Prostate gland (tissue), 2 donors: ENCODE measurements at regions not wholly inside any gene's neighbourhood (a gene's known extent, or its start where the extent isn't known, plus 50 kb on each side); places are given as distances from the start of the nearest gene placed in this dataset.

Experiments
- POLR2A ChIP-seq: fragments of 450-650 bp; IDR thresholded peaks from one replicate; pipeline ENCODE4 v1.6.1; 2016; ENCODE audit warnings: antibody characterized with exemption, mild to moderate bottlenecking
- POLR2AphosphoS5 ChIP-seq: sonication (generic); formaldehyde crosslinking; IDR thresholded peaks from one replicate; pipeline ENCODE4 v1.6.1; 2017; ENCODE audit warnings: antibody characterized with exemption
- TF ChIP-seq, protein P1 (sequence below), 4 experiments: fragments of 200-600 bp in 2 of 4; fragments of 450-650 bp in 2 of 4; sonication (generic) in 2 of 4; IDR thresholded peaks; 1 replicate in 3 of 4; 2 replicates in 1 of 4; pipeline ENCODE4 v1.5.1; 2016 to 2019; ENCODE audit warnings: antibody characterized with exemption in 4 of 4, mild to moderate bottlenecking in 2 of 4, moderate library complexity in 2 of 4

DNA sequence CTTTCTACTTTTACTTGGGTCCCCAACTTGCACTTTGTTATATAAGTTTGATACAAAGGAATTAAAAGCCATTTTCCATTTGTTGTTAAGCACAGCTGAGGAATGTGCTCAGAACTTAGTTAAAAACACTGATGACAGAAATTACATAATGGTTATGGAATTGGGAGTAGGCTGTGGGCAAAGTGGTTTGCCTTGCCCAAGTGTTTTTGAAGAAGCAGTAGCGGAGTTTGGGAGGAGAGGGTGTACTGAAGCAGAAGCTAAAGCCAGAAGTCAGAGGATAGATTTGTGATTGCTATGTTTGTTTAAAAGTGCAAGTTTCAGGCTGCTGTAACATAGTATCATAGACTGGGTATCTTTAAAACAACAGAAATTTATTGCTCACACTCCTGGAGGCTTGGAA lies 391.8 kb downstream of the DUSP10 start:
- TF ChIP-seq, protein P1, sequence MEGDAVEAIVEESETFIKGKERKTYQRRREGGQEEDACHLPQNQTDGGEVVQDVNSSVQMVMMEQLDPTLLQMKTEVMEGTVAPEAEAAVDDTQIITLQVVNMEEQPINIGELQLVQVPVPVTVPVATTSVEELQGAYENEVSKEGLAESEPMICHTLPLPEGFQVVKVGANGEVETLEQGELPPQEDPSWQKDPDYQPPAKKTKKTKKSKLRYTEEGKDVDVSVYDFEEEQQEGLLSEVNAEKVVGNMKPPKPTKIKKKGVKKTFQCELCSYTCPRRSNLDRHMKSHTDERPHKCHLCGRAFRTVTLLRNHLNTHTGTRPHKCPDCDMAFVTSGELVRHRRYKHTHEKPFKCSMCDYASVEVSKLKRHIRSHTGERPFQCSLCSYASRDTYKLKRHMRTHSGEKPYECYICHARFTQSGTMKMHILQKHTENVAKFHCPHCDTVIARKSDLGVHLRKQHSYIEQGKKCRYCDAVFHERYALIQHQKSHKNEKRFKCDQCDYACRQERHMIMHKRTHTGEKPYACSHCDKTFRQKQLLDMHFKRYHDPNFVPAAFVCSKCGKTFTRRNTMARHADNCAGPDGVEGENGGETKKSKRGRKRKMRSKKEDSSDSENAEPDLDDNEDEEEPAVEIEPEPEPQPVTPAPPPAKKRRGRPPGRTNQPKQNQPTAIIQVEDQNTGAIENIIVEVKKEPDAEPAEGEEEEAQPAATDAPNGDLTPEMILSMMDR (IDR thresholded peaks at IDR 0.05) = no peak
- no peak for TF ChIP-seq POLR2AphosphoS5
- TF ChIP-seq POLR2A = no peak
